OCI-LY3 (cell line): ENCODE measurements at regions not wholly inside any gene's neighbourhood (a gene's known extent, or its start where the extent isn't known, plus 50 kb on each side); places are given as distances from the start of the nearest gene placed in this dataset.

Source experiments
- CTCF ChIP-seq: fragments of 200-600, 300-600 bp; sonication (generic); IDR thresholded peaks from 2 replicates; pipeline ENCODE4 v1.5.1; 2014; ENCODE audit warnings: antibody characterized with exemption, low read length, low read depth
- EZH2phosphoT487 ChIP-seq: fragments of 200-600 bp; shearing (Covaris generic); IDR thresholded peaks from 2 replicates; pipeline ENCODE4 v1.6.1; 2018; ENCODE audit warnings: antibody characterized with exemption, mixed run types, low read depth

GRCh38 chr14:58947156-58947555 is 241.3 kb upstream of the DAAM1 start:
- TF ChIP-seq EZH2phosphoT487 (no peak), CTCF (no peak)
